ENCODE measurements at regions not wholly inside any gene's neighbourhood (a gene's known extent, or its start where the extent isn't known, plus 50 kb on each side); places are given as distances from the start of the nearest gene placed in this dataset.

DNA sequence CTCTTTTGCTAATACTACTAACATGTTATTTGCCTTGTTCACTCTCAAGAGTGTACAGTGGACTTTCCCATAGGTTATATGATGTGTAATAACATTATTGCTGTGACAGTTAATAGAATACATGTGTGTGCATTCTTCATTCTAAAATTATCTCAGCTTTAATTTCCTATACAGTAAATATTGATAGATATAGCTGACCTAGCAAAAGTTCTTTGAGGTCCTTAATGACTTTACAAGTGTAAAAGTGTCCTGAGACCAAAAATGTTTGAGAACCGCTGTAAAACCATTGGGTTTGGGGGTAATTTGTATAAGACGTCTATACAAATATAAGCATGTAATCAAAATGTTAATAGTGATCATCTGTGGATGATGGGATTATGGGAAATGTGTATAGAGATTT lies 469.5 kb upstream of the PROK2 start:
- Histone ChIP-seq H4K20me1 (replicated peaks; ENCODE audit: control insufficient read depth, extremely low read depth, insufficient read depth, low read length) (no peaks in the 10 kb centered on the region), H3K27ac (ENCODE audit: insufficient read depth, low read depth, low read length) (no peak overlapping the region), H3K79me2 (ENCODE audit: control insufficient read depth, insufficient read depth, low read length) (no peaks in the 10 kb centered on the region), H3K9me3 (replicated peaks; ENCODE audit: control insufficient read depth, insufficient read depth, low read length) (no peaks in the 10 kb centered on the region), H3K36me3 (ENCODE audit: control insufficient read depth in 2 of 2, extremely low read depth in 1 of 2, insufficient read depth in 2 of 2, low read length in 2 of 2) (no peaks in the 10 kb centered on the region), H3K4me2 (ENCODE audit: insufficient read depth, low read length) (no peak overlapping the region), H3K9me1 (replicated peaks; ENCODE audit: control insufficient read depth, extremely low read depth, insufficient read depth, low read length) (no peaks in the 10 kb centered on the region), H3K27me3 (ENCODE audit: control insufficient read depth in 2 of 2, insufficient read depth in 2 of 2, low read length in 2 of 2) (peaks cover 23 to 39% of the 10 kb centered on the region in 2 experiments), H3K4me3 (replicated peaks in 1 of 3; ENCODE audit: insufficient read depth in 1 of 3, low read depth in 1 of 3, low read length in 3 of 3) (no peak overlapping the region), H3K9ac (replicated peaks; ENCODE audit: extremely low read depth, insufficient read depth, low read length) (no peak overlapping the region), H3K4me1 (ENCODE audit: control insufficient read depth, extremely low read depth, insufficient read depth, low read length) (no peaks in the 10 kb centered on the region), H2AFZ (ENCODE audit: low read depth, low read length) (no peak overlapping the region)
- ChIA-PET CTCF (no interaction called here), POLR2A (no interaction called here)
- FAIRE-seq (no peak), DNase-seq (ENCODE audit: low read depth, low spot score) (no peak)
- BruUV-seq (replicated peaks) = no TSS peak
- intact Hi-C loops (cut with micrococcal nuclease) = no loop called here
- dilution Hi-C loops (cut with MboI; ENCODE audit: extremely low pct_ligation_motif_present, low sequenced_read_pairs) = no loop called here
- TF ChIP-seq FOS (IDR thresholded peaks at IDR 0.05; ENCODE audit: borderline replicate concordance, insufficient read depth, low read length) = no peak
- TF ChIP-seq MYC (IDR thresholded peaks at IDR 0.05; ENCODE audit: low read depth, low read length) = no peak
- no peak for TF ChIP-seq GATA2 (IDR thresholded peaks at IDR 0.05; ENCODE audit: insufficient read depth, insufficient read length, low read depth, low read length)
- TF ChIP-seq EZH2 (IDR thresholded peaks at IDR 0.05; ENCODE audit: borderline replicate concordance, low read depth, low read length, severe bottlenecking) = no peak
- TF ChIP-seq POLR2A (IDR thresholded peaks at IDR 0.05; ENCODE audit: low read depth, low read length) = no peak
- TF ChIP-seq, protein P1, sequence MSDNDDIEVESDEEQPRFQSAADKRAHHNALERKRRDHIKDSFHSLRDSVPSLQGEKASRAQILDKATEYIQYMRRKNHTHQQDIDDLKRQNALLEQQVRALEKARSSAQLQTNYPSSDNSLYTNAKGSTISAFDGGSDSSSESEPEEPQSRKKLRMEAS (IDR thresholded peaks at IDR 0.05; ENCODE audit: insufficient read depth, insufficient read length) = no peak
- TF ChIP-seq, protein P2, sequence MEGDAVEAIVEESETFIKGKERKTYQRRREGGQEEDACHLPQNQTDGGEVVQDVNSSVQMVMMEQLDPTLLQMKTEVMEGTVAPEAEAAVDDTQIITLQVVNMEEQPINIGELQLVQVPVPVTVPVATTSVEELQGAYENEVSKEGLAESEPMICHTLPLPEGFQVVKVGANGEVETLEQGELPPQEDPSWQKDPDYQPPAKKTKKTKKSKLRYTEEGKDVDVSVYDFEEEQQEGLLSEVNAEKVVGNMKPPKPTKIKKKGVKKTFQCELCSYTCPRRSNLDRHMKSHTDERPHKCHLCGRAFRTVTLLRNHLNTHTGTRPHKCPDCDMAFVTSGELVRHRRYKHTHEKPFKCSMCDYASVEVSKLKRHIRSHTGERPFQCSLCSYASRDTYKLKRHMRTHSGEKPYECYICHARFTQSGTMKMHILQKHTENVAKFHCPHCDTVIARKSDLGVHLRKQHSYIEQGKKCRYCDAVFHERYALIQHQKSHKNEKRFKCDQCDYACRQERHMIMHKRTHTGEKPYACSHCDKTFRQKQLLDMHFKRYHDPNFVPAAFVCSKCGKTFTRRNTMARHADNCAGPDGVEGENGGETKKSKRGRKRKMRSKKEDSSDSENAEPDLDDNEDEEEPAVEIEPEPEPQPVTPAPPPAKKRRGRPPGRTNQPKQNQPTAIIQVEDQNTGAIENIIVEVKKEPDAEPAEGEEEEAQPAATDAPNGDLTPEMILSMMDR (IDR thresholded peaks at IDR 0.05; ENCODE audit: extremely low read depth in 1 of 2, insufficient read depth in 1 of 2, low read depth in 1 of 2, low read length in 2 of 2) = no peak
- no peak for TF ChIP-seq POLR2AphosphoS5 (IDR thresholded peaks at IDR 0.05; ENCODE audit: insufficient read depth, low read depth, low read length)
- TF ChIP-seq JUN (IDR thresholded peaks at IDR 0.05; ENCODE audit: borderline replicate concordance, insufficient read depth, insufficient read length, low read depth) = no peak

Measured in endothelial cell of umbilical vein (primary cell).